Activated T-helper 2 cell treated with anti-CD3 and anti-CD28 coated beads, Interferon-gamma antibody, Interleukin-2, Interleukin-4, amounts not matched to agents 10 μg/mL and 5 μg/mL and 100 μg/mL, durations not matched to agents 14 hours and 24 hours and 36 hours (primary cell): ENCODE measurements at regions not wholly inside any gene's neighbourhood (a gene's known extent, or its start where the extent isn't known, plus 50 kb on each side); places are given as distances from the start of the nearest gene placed in this dataset.
"Not testable (repeated sequence)": the region's sequence is repeated elsewhere in the genome, so short reads cannot be mapped to it uniquely, and the experiment has no call there.

ENCODE experiments used
- DNase-seq: peaks from one replicate; pipeline ENCODE4 v3.0.0; 2021; ENCODE audit warnings: low spot score
- H3K27ac Mint-ChIP-seq: one replicate; pipeline ENCODE4 v1.8.0; 2021; ENCODE audit warnings: mixed read lengths
- H3K27me3 Mint-ChIP-seq: one replicate; pipeline ENCODE4 v1.8.0; 2021; ENCODE audit warnings: low read depth, mixed read lengths
- H3K36me3 Mint-ChIP-seq: one replicate; pipeline ENCODE4 v1.8.0; 2021; ENCODE audit warnings: low read depth, mixed read lengths
- H3K4me1 Mint-ChIP-seq: one replicate; pipeline ENCODE4 v1.8.0; 2021; ENCODE audit warnings: low read depth, mixed read lengths
- H3K4me3 Mint-ChIP-seq: one replicate; pipeline ENCODE4 v1.8.0; 2021; ENCODE audit warnings: low read depth, mild to moderate bottlenecking, moderate library complexity, mixed read lengths
- H3K9me3 Mint-ChIP-seq: one replicate; pipeline ENCODE4 v1.8.0; 2021; ENCODE audit warnings: mixed read lengths
- intact Hi-C: fragments of 100-400 bp; cut with micrococcal nuclease; formaldehyde crosslinking; loops from one replicate; pipeline ENCODE4 v1.15.1; 2023

DNA sequence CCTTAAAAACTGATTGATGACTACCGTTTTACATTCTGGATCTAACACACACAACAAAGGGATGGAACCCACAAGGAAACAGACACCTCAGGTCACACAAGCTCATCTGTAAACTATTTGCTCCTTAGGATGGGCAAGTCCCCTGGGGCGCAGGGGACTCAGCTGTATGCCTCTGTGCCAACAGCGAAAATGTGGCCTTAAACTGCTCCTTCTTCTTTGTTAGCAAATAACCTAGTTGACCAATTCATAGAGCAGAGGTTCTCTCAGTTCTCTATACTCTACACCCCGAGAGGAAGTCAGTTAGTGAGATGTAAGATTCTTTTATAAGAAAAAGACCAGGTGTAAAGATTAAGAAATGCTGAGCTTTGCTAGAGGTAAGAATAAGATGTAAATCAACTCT, 181.9 kb upstream of the PRSS58 start:
- intact Hi-C loops: loop anchor here (2.0 kb wide), 1 partner anchor 55 kb away; no protein-coding TSS in a partner anchor
- DNase-seq: no peak
- Mint-ChIP-seq H3K4me3 (no peak overlapping the region), H3K36me3 (no peaks in the 10 kb centered on the region), H3K9me3 (no peaks in the 10 kb centered on the region), H3K4me1 (peaks cover 50% of the 10 kb centered on the region), H3K27me3 (peaks cover 2% of the 10 kb centered on the region), H3K27ac (no peak overlapping the region)

GRCh38 chr7:142438923-142439515, 181.2 kb upstream of the PRSS58 start:
- H3K36me3 Mint-ChIP-seq: no peaks in the 10 kb centered on the region
- no peak for DNase-seq
- intact Hi-C loops: loop anchor here (2.0 kb wide), 1 partner anchor 54 kb away; no protein-coding TSS in a partner anchor
- no peak overlapping the region for H3K4me3 Mint-ChIP-seq
- H3K9me3 Mint-ChIP-seq: no peaks in the 10 kb centered on the region
- H3K27me3 Mint-ChIP-seq: peaks cover 2% of the 10 kb centered on the region
- H3K27ac Mint-ChIP-seq: no peak overlapping the region
- H3K4me1 Mint-ChIP-seq: peaks cover 54% of the 10 kb centered on the region

DNA sequence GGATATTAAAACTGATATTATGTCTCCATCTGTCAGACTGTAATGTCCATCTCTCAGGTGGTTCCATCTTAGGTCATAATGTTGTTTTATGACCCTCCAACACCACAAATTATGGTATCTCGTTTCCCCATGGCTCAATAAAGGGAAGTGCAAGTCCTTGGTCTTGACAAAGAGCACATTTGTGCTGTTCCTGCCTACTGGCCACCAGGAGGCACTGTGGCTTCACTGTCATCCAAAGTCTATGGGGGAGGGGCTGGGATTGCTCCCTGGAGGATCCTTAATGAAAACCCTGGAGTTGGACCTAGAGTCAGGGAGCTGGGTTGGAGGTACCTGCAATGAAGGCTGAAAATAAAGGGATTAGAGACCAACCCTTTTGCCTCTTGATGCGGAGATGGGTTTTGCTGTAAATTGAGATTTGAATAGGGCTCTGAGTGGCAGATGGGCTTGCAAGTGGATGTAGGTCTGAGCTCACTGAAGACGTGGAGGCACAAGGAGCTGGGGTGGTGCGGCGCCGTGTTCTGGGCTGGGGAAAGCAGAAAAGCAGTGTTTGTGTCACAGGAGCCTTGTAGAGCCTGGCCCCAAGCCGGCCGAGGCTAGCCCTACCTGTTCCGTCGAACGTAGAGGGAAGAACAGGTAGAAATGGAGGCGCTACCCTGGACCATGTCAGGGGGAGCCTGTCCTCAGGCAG, 180.5 kb upstream of the PRSS58 start:
- H3K9me3 Mint-ChIP-seq: no peaks in the 10 kb centered on the region
- DNase-seq: no peak
- intact Hi-C loops: loop anchor here (2.0 kb wide), 1 partner anchor 54 kb away; no protein-coding TSS in a partner anchor
- H3K4me1 Mint-ChIP-seq: peaks cover 53% of the 10 kb centered on the region
- peaks cover 2% of the 10 kb centered on the region for H3K27me3 Mint-ChIP-seq
- H3K27ac Mint-ChIP-seq: no peak overlapping the region
- no peak overlapping the region for H3K4me3 Mint-ChIP-seq
- H3K36me3 Mint-ChIP-seq: no peaks in the 10 kb centered on the region

- H3K4me1 Mint-ChIP-seq: peaks cover 49% of the 10 kb centered on the region
- DNase-seq: no peak
- H3K4me3 Mint-ChIP-seq: no peak overlapping the region
- no peaks in the 10 kb centered on the region for H3K9me3 Mint-ChIP-seq
- peaks cover 2% of the 10 kb centered on the region for H3K27me3 Mint-ChIP-seq
- no peak overlapping the region for H3K27ac Mint-ChIP-seq
- intact Hi-C loops: loop anchor here (2.0 kb wide), 1 partner anchor 53 kb away; no protein-coding TSS in a partner anchor
- H3K36me3 Mint-ChIP-seq: no peaks in the 10 kb centered on the region
Measured at GRCh38 chr7:142437741-142438140, 179.9 kb upstream of the PRSS58 start.

DNA sequence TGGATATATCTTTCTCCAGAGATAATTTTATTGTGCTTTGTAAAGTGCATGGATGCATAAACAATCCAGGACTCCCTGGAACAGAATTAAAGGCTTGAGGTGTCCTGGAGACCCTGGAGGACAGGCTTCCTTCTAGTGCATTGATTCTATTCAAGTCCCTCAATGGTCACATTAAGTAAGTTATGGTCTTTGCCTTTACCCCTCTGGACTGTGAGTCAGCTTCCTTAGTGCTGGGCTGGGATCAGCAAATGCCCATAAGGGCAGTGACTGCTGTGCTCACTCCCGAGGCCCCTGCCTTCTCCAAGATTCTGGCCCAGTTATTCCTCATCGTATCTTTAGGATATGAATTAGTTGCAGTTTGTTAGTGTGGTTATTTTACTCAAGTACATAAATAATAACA, 178.7 kb upstream of the PRSS58 start:
- no peak for DNase-seq
- Mint-ChIP-seq H3K36me3 (no peaks in the 10 kb centered on the region), H3K27ac (no peak overlapping the region), H3K27me3 (peaks cover 2% of the 10 kb centered on the region), H3K9me3 (no peaks in the 10 kb centered on the region), H3K4me3 (no peak overlapping the region), H3K4me1 (peaks cover 45% of the 10 kb centered on the region)
- intact Hi-C loops: no loop called here

DNA sequence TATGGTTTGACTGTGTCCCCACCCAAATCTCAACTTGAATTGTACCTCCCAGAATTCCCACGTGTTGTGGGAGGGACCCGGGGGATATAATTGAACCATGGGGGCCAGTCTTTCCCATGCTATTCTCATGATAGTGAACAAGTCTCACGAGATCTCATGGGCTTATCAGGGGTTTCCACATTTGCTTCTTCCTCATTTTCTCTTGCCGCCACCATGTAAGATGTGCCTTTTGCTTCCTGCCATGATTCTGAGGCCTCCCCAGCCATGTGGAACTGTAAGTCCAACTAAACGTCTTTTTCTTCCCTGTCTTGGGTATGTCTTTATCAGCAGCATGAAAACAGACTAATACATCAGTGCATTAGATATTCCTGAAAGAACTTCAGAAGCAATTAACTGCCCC, 177.7 kb upstream of the PRSS58 start:
- DNase-seq, H3K27me3 Mint-ChIP-seq, H3K9me3 Mint-ChIP-seq, H3K4me3 Mint-ChIP-seq, H3K27ac Mint-ChIP-seq, H3K36me3 Mint-ChIP-seq, intact Hi-C loops: not testable (repeated sequence)
- H3K4me1 Mint-ChIP-seq: peaks cover 35% of the 10 kb centered on the region

DNA sequence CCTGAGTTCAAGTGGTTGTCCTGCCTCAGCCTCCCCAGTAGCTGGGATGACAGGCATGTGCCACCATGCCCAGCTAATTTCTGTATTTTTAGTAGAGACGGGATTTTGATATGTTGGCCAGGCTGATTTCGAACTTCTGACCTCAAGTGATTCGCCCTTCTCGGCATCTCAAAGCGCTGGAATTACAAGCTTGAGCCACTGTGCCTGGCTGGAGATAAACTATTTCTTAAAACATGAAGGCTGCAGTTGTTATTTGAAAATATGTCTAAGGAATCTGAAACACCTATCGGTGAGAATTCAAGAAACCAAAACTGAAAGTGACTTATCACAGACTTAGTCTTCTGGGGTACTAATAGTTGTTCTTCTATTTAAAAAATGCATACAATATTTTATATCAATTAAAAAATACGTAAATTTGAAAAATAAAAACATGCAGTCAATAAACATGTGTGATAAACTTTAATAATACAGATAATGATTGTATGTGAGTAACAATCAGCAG, 176.9 kb upstream of the PRSS58 start:
- Mint-ChIP-seq H3K27me3 (peaks cover 6% of the 10 kb centered on the region), H3K9me3 (no peaks in the 10 kb centered on the region), H3K36me3 (no peaks in the 10 kb centered on the region), H3K4me3 (peak overlapping the region; percentile 53), H3K27ac (no peak overlapping the region), H3K4me1 (peaks cover 36% of the 10 kb centered on the region)
- no peak for DNase-seq
- intact Hi-C loops: no loop called here

GRCh38 chr7:142434133-142434532, 176.3 kb upstream of the PRSS58 start:
- H3K27ac Mint-ChIP-seq, H3K36me3 Mint-ChIP-seq, H3K9me3 Mint-ChIP-seq, DNase-seq, intact Hi-C loops, H3K27me3 Mint-ChIP-seq: not testable (repeated sequence)
- Mint-ChIP-seq H3K4me1 (peaks cover 35% of the 10 kb centered on the region), H3K4me3 (peak overlapping the region; percentile 53)

DNA sequence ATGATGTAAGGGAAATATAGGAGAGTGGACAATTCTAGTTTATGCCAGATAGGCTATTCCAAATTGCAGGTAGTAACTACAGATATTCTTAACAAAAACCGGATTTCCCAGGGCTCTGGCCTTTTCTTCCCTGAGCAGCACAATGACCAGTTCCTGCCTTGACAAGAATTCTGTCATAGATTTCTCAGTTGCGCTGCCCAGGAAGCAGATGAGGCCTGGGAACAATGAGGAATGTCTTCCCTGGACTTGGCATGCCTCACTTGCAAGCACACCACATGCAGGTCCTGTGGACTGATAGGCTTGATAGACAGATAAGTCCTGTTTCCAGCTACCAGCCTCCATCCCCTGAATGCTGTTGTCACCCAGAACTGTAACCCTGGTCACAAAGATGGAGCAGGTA, 174.5 kb upstream of the PRSS58 start:
- no peak for DNase-seq
- intact Hi-C loops: no loop called here
- Mint-ChIP-seq H3K27me3 (peaks cover 6% of the 10 kb centered on the region), H3K36me3 (no peaks in the 10 kb centered on the region), H3K4me1 (peaks cover 31% of the 10 kb centered on the region), H3K4me3 (no peak overlapping the region), H3K27ac (no peak overlapping the region), H3K9me3 (no peaks in the 10 kb centered on the region)

- H3K9me3 Mint-ChIP-seq: no peaks in the 10 kb centered on the region
- no peak overlapping the region for H3K27ac Mint-ChIP-seq
- no peak overlapping the region for H3K4me3 Mint-ChIP-seq
- peaks cover 4% of the 10 kb centered on the region for H3K27me3 Mint-ChIP-seq
- peaks cover 31% of the 10 kb centered on the region for H3K4me1 Mint-ChIP-seq
- no peak for DNase-seq
- H3K36me3 Mint-ChIP-seq: no peaks in the 10 kb centered on the region
- intact Hi-C loops: no loop called here
Measured at GRCh38 chr7:142431491-142431890, 173.6 kb upstream of the PRSS58 start.

- peaks cover 5% of the 10 kb centered on the region for H3K27me3 Mint-ChIP-seq
- H3K36me3 Mint-ChIP-seq: no peaks in the 10 kb centered on the region
- no peak overlapping the region for H3K4me3 Mint-ChIP-seq
- H3K9me3 Mint-ChIP-seq: no peaks in the 10 kb centered on the region
- intact Hi-C loops: no loop called here
- DNase-seq: no peak
- peaks cover 15% of the 10 kb centered on the region for H3K4me1 Mint-ChIP-seq
- H3K27ac Mint-ChIP-seq: no peak overlapping the region
Measured at GRCh38 chr7:142428094-142428493, 170.2 kb upstream of the PRSS58 start.

GRCh38 chr7:142425281-142425680, 167.4 kb upstream of the PRSS58 start:
- H3K36me3 Mint-ChIP-seq: no peaks in the 10 kb centered on the region
- H3K4me1 Mint-ChIP-seq: peaks cover 15% of the 10 kb centered on the region
- no peak overlapping the region for H3K4me3 Mint-ChIP-seq
- no peak for DNase-seq
- intact Hi-C loops: no loop called here
- H3K27ac Mint-ChIP-seq: no peak overlapping the region
- no peaks in the 10 kb centered on the region for H3K9me3 Mint-ChIP-seq
- peaks cover 4% of the 10 kb centered on the region for H3K27me3 Mint-ChIP-seq

DNA sequence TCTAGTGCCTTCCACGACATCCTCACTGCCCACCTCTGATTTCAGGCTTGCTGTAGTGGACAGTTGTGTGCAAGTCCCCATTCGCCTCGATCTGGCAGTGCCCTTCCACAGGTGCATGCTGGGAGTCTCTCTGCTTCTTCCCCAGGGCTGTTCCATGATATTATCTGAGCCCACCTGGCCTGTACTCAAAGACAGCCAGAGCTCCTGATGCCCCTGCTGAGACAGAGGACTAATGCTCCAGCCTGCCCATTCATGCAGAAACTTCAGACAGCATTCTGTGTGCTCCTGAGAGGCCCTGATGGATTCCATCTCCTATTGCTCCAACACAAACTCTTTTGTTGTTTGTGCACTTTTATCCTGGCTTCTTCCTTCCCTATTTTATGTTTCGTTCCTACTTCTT, 164.8 kb upstream of the PRSS58 start:
- H3K36me3 Mint-ChIP-seq: no peaks in the 10 kb centered on the region
- H3K27me3 Mint-ChIP-seq: peaks cover 4% of the 10 kb centered on the region
- peaks cover 10% of the 10 kb centered on the region for H3K4me1 Mint-ChIP-seq
- intact Hi-C loops: no loop called here
- H3K27ac Mint-ChIP-seq: no peak overlapping the region
- H3K9me3 Mint-ChIP-seq: no peaks in the 10 kb centered on the region
- no peak overlapping the region for H3K4me3 Mint-ChIP-seq
- no peak for DNase-seq
